ENCODE measurements at regions not wholly inside any gene's neighbourhood (a gene's known extent, or its start where the extent isn't known, plus 50 kb on each side); places are given as distances from the start of the nearest gene placed in this dataset.

GRCh38 chr6:90739802-90740201 lies 152.9 kb upstream of the MAP3K7 start:
- Histone ChIP-seq H3K27ac (no peak overlapping the region), H3K27me3 (no peaks in the 10 kb centered on the region), H3K9me3 (no peaks in the 10 kb centered on the region), H3K4me1 (no peaks in the 10 kb centered on the region), H3K36me3 (no peaks in the 10 kb centered on the region), H3K4me3 (no peak overlapping the region)
- DNase-seq (no peak), ATAC-seq (no peak)
- no peak for TF ChIP-seq CTCF (IDR thresholded peaks at IDR 0.05)
- intact Hi-C loops (cut with DNase I), result no loop called here

GRCh38 chr6:90739339-90739738 lies 152.5 kb upstream of the MAP3K7 start:
- Histone ChIP-seq H3K9me3 (no peaks in the 10 kb centered on the region), H3K27me3 (no peaks in the 10 kb centered on the region), H3K27ac (no peak overlapping the region), H3K4me3 (no peak overlapping the region), H3K36me3 (no peaks in the 10 kb centered on the region), H3K4me1 (no peaks in the 10 kb centered on the region)
- intact Hi-C loops (cut with DNase I), result no loop called here
- ATAC-seq (no peak), DNase-seq (no peak)
- no peak for TF ChIP-seq CTCF (IDR thresholded peaks at IDR 0.05)

GRCh38 chr6:90730151-90730673 lies 143.3 kb upstream of the MAP3K7 start:
- Histone ChIP-seq H3K4me3 (no peak overlapping the region), H3K27ac (no peak overlapping the region), H3K36me3 (no peaks in the 10 kb centered on the region), H3K4me1 (no peaks in the 10 kb centered on the region), H3K27me3 (no peaks in the 10 kb centered on the region), H3K9me3 (no peaks in the 10 kb centered on the region)
- no peak for DNase-seq
- no peak for TF ChIP-seq CTCF (IDR thresholded peaks at IDR 0.05)
- no peak for ATAC-seq
- intact Hi-C loops (cut with DNase I), result no loop called here

- Histone ChIP-seq H3K4me3 (no peak overlapping the region), H3K27ac (no peak overlapping the region), H3K36me3 (no peaks in the 10 kb centered on the region), H3K4me1 (no peaks in the 10 kb centered on the region), H3K27me3 (no peaks in the 10 kb centered on the region), H3K9me3 (no peaks in the 10 kb centered on the region)
- no peak for DNase-seq
- TF ChIP-seq CTCF (IDR thresholded peaks at IDR 0.05), result no peak
- intact Hi-C loops (cut with DNase I), result no loop called here
- ATAC-seq, result no peak
Observed at GRCh38 chr6:90729057-90729456, 142.2 kb upstream of the MAP3K7 start.

GRCh38 chr6:90722648-90723047 lies 135.8 kb upstream of the MAP3K7 start:
- ATAC-seq (no peak), DNase-seq (no peak)
- H3K36me3 ChIP-seq, result no peaks in the 10 kb centered on the region
- intact Hi-C loops (cut with DNase I), result no loop called here
- no peaks in the 10 kb centered on the region for H3K4me1 ChIP-seq
- no peak overlapping the region for H3K4me3 ChIP-seq
- H3K27me3 ChIP-seq, result no peaks in the 10 kb centered on the region
- H3K9me3 ChIP-seq, result no peaks in the 10 kb centered on the region
- TF ChIP-seq CTCF (IDR thresholded peaks at IDR 0.05), result no peak
- no peak overlapping the region for H3K27ac ChIP-seq

GRCh38 chr6:90720404-90720803 lies 133.5 kb upstream of the MAP3K7 start:
- intact Hi-C loops (cut with DNase I), result no loop called here
- DNase-seq (no peak), ATAC-seq (no peak)
- Histone ChIP-seq H3K36me3 (no peaks in the 10 kb centered on the region), H3K4me3 (no peak overlapping the region), H3K4me1 (no peaks in the 10 kb centered on the region), H3K27ac (no peak overlapping the region), H3K27me3 (no peaks in the 10 kb centered on the region), H3K9me3 (no peaks in the 10 kb centered on the region)
- TF ChIP-seq CTCF (IDR thresholded peaks at IDR 0.05), result no peak

Measured in upper lobe of right lung (tissue), 1 donor.